DOHH2 (cell line): ENCODE measurements at regions not wholly inside any gene's neighbourhood (a gene's known extent, or its start where the extent isn't known, plus 50 kb on each side); places are given as distances from the start of the nearest gene placed in this dataset.

Source experiments
- EZH2phosphoT487 ChIP-seq: fragments of 200-600 bp; sonication (generic); IDR thresholded peaks from 2 replicates; pipeline ENCODE4 v1.6.1; 2017; ENCODE audit warnings: borderline replicate concordance, mild to moderate bottlenecking, antibody characterized with exemption, low read length, moderate library complexity, mixed read lengths
- TF ChIP-seq, protein P1 (sequence below): fragments of 200-600 bp; sonication (generic); IDR thresholded peaks from one replicate; pipeline ENCODE4 v1.5.1; 2014; ENCODE audit warnings: antibody characterized with exemption, mild to moderate bottlenecking, low read depth, low read length; ENCODE audit not compliant: poor library complexity, severe bottlenecking

DNA sequence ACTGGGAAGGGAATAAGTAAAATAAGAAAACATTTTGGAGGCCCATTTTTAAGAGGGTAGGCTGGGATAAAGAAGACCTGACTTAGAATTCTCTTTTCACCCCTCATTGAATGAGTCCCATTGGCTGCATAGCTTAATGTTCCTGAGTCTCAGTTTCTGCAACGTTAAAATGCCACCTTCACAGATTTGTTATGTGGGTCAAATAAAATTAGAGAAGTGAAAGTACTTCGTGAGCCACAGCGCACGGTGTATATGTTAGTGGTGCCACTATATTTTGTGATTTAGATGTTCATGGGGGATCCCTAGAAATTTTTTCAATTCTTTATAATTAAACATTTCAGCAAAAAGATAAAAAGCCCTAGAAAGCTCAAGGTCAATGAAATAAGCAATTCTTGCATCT lies 109.2 kb upstream of the HS3ST1 start:
- TF ChIP-seq, protein P1, sequence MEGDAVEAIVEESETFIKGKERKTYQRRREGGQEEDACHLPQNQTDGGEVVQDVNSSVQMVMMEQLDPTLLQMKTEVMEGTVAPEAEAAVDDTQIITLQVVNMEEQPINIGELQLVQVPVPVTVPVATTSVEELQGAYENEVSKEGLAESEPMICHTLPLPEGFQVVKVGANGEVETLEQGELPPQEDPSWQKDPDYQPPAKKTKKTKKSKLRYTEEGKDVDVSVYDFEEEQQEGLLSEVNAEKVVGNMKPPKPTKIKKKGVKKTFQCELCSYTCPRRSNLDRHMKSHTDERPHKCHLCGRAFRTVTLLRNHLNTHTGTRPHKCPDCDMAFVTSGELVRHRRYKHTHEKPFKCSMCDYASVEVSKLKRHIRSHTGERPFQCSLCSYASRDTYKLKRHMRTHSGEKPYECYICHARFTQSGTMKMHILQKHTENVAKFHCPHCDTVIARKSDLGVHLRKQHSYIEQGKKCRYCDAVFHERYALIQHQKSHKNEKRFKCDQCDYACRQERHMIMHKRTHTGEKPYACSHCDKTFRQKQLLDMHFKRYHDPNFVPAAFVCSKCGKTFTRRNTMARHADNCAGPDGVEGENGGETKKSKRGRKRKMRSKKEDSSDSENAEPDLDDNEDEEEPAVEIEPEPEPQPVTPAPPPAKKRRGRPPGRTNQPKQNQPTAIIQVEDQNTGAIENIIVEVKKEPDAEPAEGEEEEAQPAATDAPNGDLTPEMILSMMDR, result no peak
- no peak for TF ChIP-seq EZH2phosphoT487
